Esophagus muscularis mucosa (tissue), 4 donors: ENCODE measurements at regions not wholly inside any gene's neighbourhood (a gene's known extent, or its start where the extent isn't known, plus 50 kb on each side); places are given as distances from the start of the nearest gene placed in this dataset.

ENCODE experiments used
- DNase-seq: peaks from one replicate; pipeline ENCODE4 v3.0.0-alpha.2; 2017; ENCODE audit errors: extremely low spot score
- H3K27ac ChIP-seq, 4 donors: fragments of 200-600 bp; sonication (generic); replicated peaks in 1 of 4; 1 replicate in 3 of 4; 2 replicates in 1 of 4; pipeline ENCODE4 v1.5.1; 2016 to 2019; ENCODE audit warnings: mild to moderate bottlenecking in 1 of 4
- H3K27me3 ChIP-seq, 4 donors: fragments of 200-600 bp; sonication (generic); one replicate each; pipeline versions ENCODE4 v1.5.1 to v1.6.0; 2016 to 2019
- H3K36me3 ChIP-seq, 4 donors: fragments of 200-600 bp; sonication (generic); one replicate each; pipeline ENCODE4 v1.5.1; 2016 to 2019
- H3K4me1 ChIP-seq, 4 donors: fragments of 200-600 bp; sonication (generic); one replicate each; pipeline ENCODE4 v1.5.1; 2016 to 2019
- H3K4me3 ChIP-seq, 4 donors: fragments of 200-600 bp; sonication (generic); 1 replicate in 2 of 4; 2 replicates in 2 of 4; pipeline ENCODE4 v1.5.1; 2016 to 2019; ENCODE audit warnings: mild to moderate bottlenecking in 4 of 4, moderate library complexity in 1 of 4
- H3K9me3 ChIP-seq, 4 donors: fragments of 200-600 bp; sonication (generic); 1 replicate in 3 of 4; 2 replicates in 1 of 4; pipeline ENCODE4 v1.5.1; 2016 to 2019
- EP300 ChIP-seq: sonication (generic); formaldehyde crosslinking; IDR thresholded peaks from one replicate; pipeline ENCODE4 v1.6.1; 2017; ENCODE audit warnings: antibody characterized with exemption
- POLR2A ChIP-seq: fragments of 450-650 bp; IDR thresholded peaks from one replicate; pipeline ENCODE4 v1.6.1; 2017; ENCODE audit warnings: antibody characterized with exemption, moderate library complexity, mild to moderate bottlenecking, low read depth
- POLR2AphosphoS5 ChIP-seq, 2 donors: sonication (generic); formaldehyde crosslinking; IDR thresholded peaks; one replicate each; pipeline ENCODE4 v1.6.1; 2017; ENCODE audit warnings: antibody characterized with exemption in 2 of 2
- WGBS: methylation state at CpG from one replicate; pipeline ENCODE4 v1.1.5; 2018; 5-methylcytosine and 5-hydroxymethylcytosine counted together
- intact Hi-C: fragments of 100-400 bp; cut with DNase I; formaldehyde crosslinking; loops from one replicate; pipeline ENCODE4 v1.15.1; 2023
- TF ChIP-seq, protein P1 (sequence below), 3 experiments: fragments of 200-600 bp in 2 of 3; fragments of 450-650 bp in 1 of 3; sonication (generic) in 2 of 3; IDR thresholded peaks; one replicate each; pipeline ENCODE4 v1.5.1; 2017 to 2019; ENCODE audit warnings: antibody characterized with exemption in 3 of 3, mild to moderate bottlenecking in 2 of 3, moderate library complexity in 1 of 3

DNA sequence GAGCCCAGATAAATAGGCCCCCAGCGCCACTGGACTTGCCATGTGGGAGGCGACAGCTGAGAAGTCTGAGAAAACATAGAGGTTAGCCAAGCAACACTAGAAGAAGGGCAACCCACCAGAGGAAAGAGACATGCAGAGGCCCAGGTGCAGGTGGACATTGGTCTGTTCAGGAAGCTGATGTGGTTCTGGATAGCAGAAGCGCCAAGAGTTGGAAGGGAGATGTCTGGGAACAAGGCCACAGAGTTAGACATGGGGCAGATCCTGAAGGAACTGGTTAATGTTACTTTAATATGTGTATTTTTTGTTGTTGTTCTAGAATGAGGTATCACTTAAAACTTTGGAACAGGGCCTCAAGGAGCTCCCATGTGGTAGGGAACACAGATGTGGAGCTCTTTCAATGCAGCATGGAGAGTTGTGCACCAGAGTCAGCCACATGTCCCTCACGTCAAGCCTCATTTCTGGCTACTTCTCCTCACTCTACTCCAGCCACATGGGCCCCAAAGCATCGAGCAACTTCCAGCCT, 62.2 kb upstream of the PKDCC start:
- no peaks in the 10 kb centered on the region for H3K36me3 ChIP-seq
- DNase-seq = no peak
- H3K4me1 ChIP-seq = peaks cover 0 to 3% (median 0%) of the 10 kb centered on the region in 4 donors
- intact Hi-C loops = no loop called here
- H3K27ac ChIP-seq = no peak overlapping the region
- 88% methylated on average over 5 of the region's 5 CpGs for WGBS
- no peak for TF ChIP-seq EP300
- TF ChIP-seq, protein P1, sequence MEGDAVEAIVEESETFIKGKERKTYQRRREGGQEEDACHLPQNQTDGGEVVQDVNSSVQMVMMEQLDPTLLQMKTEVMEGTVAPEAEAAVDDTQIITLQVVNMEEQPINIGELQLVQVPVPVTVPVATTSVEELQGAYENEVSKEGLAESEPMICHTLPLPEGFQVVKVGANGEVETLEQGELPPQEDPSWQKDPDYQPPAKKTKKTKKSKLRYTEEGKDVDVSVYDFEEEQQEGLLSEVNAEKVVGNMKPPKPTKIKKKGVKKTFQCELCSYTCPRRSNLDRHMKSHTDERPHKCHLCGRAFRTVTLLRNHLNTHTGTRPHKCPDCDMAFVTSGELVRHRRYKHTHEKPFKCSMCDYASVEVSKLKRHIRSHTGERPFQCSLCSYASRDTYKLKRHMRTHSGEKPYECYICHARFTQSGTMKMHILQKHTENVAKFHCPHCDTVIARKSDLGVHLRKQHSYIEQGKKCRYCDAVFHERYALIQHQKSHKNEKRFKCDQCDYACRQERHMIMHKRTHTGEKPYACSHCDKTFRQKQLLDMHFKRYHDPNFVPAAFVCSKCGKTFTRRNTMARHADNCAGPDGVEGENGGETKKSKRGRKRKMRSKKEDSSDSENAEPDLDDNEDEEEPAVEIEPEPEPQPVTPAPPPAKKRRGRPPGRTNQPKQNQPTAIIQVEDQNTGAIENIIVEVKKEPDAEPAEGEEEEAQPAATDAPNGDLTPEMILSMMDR (IDR thresholded peaks at IDR 0.05) = no peak
- TF ChIP-seq POLR2A = no peak
- no peaks in the 10 kb centered on the region for H3K9me3 ChIP-seq
- H3K27me3 ChIP-seq = no peaks in the 10 kb centered on the region
- no peak overlapping the region for H3K4me3 ChIP-seq

DNA sequence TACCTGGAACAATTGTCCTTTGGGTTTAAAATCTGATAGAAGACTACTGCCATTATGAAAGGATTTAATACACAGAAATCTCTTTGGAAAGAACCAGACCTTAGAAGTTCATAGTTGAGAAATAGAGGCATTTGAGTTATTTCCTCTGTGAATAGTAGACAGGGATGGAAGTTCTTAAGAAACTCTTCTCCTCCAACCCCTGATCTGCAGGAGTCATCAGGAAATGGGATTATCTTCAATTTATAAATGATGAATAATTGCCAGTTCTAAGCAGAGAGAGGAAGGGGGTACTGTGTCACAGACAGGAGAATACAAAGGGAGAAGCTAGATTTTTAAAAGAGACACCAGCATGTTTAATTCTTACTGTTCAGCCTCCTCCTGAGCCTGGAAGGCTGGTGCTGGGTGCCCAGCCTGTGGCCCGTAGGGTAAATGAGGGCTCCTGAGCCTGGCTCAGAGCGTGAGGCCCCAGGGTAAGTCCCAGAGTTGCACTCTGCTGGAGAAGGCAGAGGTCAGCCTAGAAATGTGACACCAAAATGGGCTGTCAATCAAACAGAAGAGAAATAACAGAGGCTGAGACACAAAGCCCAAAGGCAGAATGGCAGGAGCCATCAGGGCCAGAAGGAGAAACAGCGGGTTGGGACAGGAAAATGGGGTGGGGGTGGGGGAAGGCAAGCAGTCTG, 58.2 kb upstream of the PKDCC start:
- Histone ChIP-seq H3K27ac (no peak overlapping the region), H3K36me3 (no peaks in the 10 kb centered on the region), H3K4me1 (peaks cover 0 to 3% (median 0%) of the 10 kb centered on the region in 4 donors), H3K9me3 (no peaks in the 10 kb centered on the region), H3K27me3 (no peaks in the 10 kb centered on the region), H3K4me3 (no peak overlapping the region)
- no peak for DNase-seq
- intact Hi-C loops = no loop called here
- 67% methylated on average over 3 of the region's 3 CpGs for WGBS
- TF ChIP-seq, protein P1 (IDR thresholded peaks at IDR 0.05) = no peak

DNA sequence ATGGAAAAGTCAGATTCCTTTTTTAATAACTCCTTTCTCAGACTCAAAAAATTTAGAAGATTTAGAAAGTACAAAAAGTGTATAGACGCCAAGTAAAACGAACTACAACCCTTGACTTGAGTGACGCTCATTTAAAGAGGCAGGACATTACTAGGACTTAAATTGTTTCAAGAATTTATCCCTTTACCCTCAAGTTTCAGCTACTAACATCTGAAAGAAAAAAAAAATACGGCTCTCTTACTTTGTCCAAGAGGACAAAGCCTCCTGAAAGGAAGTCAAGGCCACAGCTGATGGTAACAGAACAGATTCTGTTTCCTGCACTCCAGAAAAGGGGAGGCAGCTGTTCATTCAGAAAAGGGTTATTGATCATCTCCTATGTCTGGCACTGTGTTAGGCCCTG, 57.6 kb upstream of the PKDCC start:
- Histone ChIP-seq H3K4me3 (no peak overlapping the region), H3K9me3 (no peaks in the 10 kb centered on the region), H3K36me3 (no peaks in the 10 kb centered on the region), H3K4me1 (peaks cover 0 to 3% (median 0%) of the 10 kb centered on the region in 4 donors), H3K27ac (no peak overlapping the region), H3K27me3 (no peaks in the 10 kb centered on the region)
- no peak for DNase-seq
- intact Hi-C loops = no loop called here
- TF ChIP-seq, protein P1 (IDR thresholded peaks at IDR 0.05) = no peak
- no peak for TF ChIP-seq EP300
- TF ChIP-seq POLR2A = no peak
- no peak for TF ChIP-seq POLR2AphosphoS5 (IDR thresholded peaks at IDR 0.05)
- WGBS = 72% methylated on average over 4 of the region's 4 CpGs

GRCh38 chr2:41990688-41991087, 57.1 kb upstream of the PKDCC start:
- TF ChIP-seq, protein P1 (IDR thresholded peaks at IDR 0.05) = no peak
- no peak for TF ChIP-seq EP300
- intact Hi-C loops = no loop called here
- Histone ChIP-seq H3K27me3 (no peaks in the 10 kb centered on the region), H3K27ac (no peak overlapping the region), H3K4me1 (peaks cover 0 to 3% (median 0%) of the 10 kb centered on the region in 4 donors), H3K4me3 (no peak overlapping the region), H3K36me3 (no peaks in the 10 kb centered on the region), H3K9me3 (no peaks in the 10 kb centered on the region)
- WGBS = 84% methylated on average over 4 of the region's 4 CpGs
- DNase-seq = no peak

DNA sequence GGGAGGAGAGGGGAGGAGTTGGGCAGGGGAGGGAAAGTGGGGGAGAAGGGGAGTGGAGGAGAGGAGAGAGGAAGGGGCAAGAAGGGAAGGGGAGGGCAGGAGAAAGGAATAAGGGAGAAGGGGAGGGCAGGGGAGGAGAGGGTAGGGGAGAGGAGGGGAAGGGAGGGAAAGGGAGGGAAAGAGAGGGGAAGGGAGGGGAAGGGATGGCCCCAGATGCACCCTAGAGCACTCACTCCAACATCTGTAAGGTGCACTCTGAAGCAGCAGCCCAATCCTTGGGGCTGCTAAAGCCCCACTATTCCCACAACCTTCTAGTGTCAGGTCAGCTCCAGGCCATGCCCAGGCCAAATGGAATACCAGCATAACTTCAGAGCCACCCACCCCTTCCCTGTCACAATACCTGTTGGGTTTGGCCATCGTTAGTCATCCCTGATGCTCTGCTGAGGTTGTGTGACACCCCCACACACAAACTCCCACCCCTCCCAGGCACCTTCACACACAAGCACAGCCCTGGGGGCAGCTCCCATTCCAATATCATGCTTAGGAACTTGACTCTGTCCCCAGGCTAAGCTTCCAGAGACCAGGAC, 55.7 kb upstream of the PKDCC start:
- Histone ChIP-seq H3K27me3 (no peaks in the 10 kb centered on the region), H3K4me1 (peaks cover 0 to 3% (median 0%) of the 10 kb centered on the region in 4 donors), H3K36me3 (no peaks in the 10 kb centered on the region), H3K27ac (no peak overlapping the region), H3K9me3 (no peaks in the 10 kb centered on the region), H3K4me3 (no peak overlapping the region)
- 90% methylated on average over 1 of the region's 1 CpG for WGBS
- TF ChIP-seq EP300 = no peak
- no peak for TF ChIP-seq POLR2AphosphoS5 (IDR thresholded peaks at IDR 0.05)
- TF ChIP-seq, protein P1 (IDR thresholded peaks at IDR 0.05) = no peak
- TF ChIP-seq POLR2A = no peak
- DNase-seq = no peak
- intact Hi-C loops = no loop called here
